Epithelial cell of esophagus (primary cell): ENCODE measurements at regions not wholly inside any gene's neighbourhood (a gene's known extent, or its start where the extent isn't known, plus 50 kb on each side); places are given as distances from the start of the nearest gene placed in this dataset.
"Not testable (repeated sequence)": the region's sequence is repeated elsewhere in the genome, so short reads cannot be mapped to it uniquely, and the experiment has no call there.

Source experiments
- DNase-seq: peaks from one replicate; pipeline ENCODE4 v3.0.0; 2010; ENCODE audit warnings: low read depth
- H3K4me3 ChIP-seq: 2 replicates; pipeline ENCODE4 v1.5.1; 2011; ENCODE audit warnings: mild to moderate bottlenecking, low read length, control low read depth
- TF ChIP-seq, protein P1 (sequence below): IDR thresholded peaks from 2 replicates; pipeline ENCODE4 v1.5.1; 2011; ENCODE audit warnings: low read depth, mild to moderate bottlenecking, low read length, control low read depth, inconsistent platforms; ENCODE audit not compliant: insufficient read depth; ENCODE audit errors: missing control alignments

DNA sequence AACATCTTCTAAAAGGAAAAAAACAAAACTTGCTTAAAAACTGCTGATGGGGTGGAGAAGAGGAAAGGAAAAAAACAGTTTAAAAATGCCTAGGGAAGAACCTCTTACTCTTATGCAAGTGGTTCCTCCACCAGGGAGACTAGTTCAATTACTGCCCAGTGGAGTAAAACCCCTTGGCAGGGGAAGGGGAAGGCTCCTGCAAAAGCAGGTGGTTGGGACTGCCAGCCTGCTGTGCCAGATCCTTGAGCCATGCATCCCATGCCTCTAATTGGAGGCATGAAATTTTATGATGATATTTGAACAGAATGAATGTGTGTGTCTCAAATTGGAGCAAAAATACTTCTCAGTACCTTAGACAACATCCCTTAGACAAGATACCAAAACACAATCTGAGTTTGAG, 118.8 kb downstream of the FSCB start:
- H3K4me3 ChIP-seq: no peak overlapping the region
- no peak for DNase-seq
- TF ChIP-seq, protein P1, sequence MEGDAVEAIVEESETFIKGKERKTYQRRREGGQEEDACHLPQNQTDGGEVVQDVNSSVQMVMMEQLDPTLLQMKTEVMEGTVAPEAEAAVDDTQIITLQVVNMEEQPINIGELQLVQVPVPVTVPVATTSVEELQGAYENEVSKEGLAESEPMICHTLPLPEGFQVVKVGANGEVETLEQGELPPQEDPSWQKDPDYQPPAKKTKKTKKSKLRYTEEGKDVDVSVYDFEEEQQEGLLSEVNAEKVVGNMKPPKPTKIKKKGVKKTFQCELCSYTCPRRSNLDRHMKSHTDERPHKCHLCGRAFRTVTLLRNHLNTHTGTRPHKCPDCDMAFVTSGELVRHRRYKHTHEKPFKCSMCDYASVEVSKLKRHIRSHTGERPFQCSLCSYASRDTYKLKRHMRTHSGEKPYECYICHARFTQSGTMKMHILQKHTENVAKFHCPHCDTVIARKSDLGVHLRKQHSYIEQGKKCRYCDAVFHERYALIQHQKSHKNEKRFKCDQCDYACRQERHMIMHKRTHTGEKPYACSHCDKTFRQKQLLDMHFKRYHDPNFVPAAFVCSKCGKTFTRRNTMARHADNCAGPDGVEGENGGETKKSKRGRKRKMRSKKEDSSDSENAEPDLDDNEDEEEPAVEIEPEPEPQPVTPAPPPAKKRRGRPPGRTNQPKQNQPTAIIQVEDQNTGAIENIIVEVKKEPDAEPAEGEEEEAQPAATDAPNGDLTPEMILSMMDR: no peak

DNA sequence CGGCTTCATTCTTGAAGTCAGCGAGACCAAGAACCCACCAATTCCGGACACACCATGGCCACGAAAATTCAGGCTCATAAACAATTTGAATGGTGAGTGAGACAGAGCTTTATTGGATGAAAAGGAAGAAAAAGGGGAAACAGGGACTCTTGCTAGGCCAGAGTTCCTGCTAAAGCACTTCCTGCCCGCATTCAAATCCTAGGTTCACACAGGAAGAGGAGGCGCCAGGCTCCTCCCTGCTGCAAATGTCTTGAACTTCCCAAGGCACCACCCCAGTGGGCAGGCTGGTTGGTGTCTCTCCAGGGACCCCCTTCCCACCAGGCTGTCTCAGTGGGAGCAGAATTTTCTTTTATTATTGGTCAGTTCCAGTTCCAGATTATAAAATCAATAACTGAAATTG, 121.2 kb downstream of the FSCB start:
- H3K4me3 ChIP-seq: no peak overlapping the region
- no peak for DNase-seq
- TF ChIP-seq, protein P1: no peak

DNA sequence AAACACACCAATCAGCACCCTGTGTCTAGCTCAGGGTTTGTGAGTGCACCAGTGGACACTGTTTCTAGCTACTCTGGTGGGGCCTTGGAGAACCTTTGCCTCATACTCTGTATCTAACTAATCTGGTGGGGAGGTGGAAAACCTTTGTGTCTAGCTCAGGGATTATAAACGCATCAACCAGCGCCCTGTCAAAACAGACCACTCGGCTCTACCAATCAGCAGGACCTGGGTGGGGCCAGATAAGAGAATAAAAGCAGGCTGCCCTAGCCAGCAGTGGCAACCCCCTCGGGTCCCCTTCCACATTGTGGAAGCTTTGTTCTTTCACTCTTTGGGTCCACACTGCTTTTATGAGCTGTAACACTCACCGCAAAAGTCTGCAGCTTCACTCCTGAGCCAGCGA, 121.8 kb downstream of the FSCB start:
- not testable (repeated sequence) for H3K4me3 ChIP-seq, DNase-seq

DNA sequence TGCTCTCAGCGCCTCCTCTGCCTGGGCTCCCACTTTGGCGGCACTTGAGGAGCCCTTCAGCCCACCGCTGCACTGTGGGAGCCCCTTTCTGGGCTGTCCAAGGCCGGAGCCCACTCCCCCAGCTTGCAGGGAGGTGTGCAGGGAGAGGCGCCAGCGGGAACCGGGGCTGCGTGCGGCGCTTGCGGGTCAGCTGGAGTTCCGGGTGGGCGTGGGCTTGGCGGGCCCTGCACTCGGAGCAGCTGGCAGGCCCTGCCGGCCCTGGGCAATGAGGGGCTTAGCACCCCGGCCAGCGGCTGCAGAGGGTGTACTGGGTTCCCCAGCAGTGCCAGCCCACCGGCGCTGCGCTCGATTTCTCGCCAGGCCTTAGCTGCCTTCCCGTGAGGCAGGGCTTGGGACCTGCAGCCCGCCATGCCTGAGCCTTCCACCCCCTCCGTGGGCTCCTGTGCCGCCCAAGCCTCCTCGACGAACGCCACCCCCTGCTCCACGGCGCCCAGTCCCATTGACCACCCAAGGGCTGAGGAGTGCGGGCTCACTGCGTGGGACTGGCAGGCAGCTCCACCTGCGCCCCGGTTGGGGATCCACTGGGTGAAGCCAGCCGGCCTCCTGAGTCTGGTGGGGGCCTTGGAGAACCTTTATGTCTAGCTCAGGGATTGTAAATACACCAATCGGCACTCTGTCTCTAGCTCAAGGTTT, 122.3 kb downstream of the FSCB start:
- not testable (repeated sequence) for H3K4me3 ChIP-seq, DNase-seq

DNA sequence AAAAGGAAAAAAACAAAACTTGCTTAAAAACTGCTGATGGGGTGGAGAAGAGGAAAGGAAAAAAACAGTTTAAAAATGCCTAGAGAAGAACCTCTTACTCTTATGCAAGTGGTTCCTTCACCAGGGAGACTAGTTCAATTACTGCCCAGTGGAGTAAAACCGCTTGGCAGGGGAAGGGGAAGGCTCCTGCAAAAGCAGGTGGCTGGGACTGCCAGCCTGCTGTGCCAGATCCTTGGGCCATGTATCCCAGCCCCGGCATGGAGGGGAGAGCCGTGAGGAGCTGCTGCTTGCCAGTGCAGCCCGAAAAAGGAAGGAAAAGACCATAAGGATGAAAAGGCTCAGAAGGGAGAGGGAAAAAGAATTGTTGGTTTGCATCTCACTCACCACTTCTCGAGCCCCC, 123.0 kb downstream of the FSCB start:
- no peak for DNase-seq
- TF ChIP-seq, protein P1: no peak
- H3K4me3 ChIP-seq: no peak overlapping the region

DNA sequence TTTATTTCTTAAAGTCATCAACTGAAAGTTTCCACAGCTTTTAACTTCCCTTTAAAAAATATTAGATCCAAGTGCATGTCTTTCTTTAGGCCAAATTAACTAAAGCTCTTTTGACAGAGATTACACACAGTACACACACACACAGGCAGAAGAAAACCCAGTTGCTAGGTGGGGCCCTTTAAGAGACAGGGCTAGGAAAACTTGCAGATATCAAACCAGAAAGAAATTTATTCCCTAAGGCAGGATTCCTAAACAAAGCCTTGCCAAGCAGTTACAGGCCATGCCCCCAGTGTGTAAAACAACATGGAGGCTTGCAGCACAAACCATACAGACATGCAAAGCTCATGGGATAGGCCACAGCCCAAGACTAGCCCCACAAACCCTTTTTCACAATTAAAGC, 123.4 kb downstream of the FSCB start:
- H3K4me3 ChIP-seq: no peak overlapping the region
- no peak for DNase-seq
- TF ChIP-seq, protein P1: no peak

DNA sequence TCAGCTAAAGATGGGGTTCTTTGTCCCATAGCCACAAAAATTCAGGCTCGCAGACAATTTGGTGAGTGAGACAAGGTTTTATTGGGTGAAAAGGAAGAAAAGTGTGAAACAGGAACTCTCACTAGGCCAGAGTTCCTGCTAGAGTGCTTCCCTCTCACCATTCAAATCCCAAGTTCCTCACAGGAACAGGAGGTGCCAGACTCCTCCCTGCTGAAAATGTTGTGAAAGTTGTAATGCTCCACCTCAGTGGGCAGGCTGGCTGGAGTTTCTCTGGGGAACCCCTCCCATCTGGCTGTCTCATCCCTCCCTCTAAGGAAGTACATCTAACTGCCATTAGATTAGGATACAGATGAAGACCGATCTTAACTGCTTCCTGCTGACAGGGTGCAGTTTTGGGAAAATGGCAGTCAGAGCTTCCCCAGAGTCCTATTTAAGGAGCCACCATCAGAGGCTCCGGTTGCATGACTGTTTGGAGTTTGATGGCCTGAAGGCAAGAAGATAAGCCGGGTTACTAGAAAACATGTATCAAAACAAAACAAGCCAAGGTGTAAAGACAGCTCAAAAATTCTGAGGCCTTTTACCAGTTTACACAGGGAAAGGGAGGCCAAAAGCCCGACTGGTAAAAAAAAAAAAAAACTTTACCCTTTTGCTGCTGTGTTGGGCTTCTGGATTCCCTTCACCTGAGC, 127.6 kb downstream of the FSCB start:
- H3K4me3 ChIP-seq: no peak overlapping the region
- TF ChIP-seq, protein P1: no peak
- DNase-seq: no peak

DNA sequence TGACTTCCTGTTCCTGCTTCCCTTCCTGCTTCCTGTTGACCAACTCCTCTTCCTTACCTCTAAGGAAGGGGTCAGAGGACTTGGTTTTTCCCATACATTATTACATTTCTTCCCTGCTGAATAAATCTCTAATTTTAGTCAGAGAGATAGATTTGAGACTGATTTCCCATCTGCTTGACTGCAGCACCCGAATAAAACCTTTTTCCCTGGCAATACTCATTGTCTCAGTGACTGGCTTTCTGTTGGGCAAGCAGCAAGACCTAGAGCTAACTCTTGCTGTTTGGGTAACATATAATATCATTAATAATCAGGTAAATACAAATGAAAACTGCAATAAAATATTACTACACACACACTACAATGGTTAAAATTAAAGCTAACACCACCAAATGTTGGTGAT, 132.2 kb downstream of the FSCB start:
- TF ChIP-seq, protein P1: no peak
- H3K4me3 ChIP-seq: no peak overlapping the region
- DNase-seq: no peak
